A172 (cell line): ENCODE measurements at regions not wholly inside any gene's neighbourhood (a gene's known extent, or its start where the extent isn't known, plus 50 kb on each side); places are given as distances from the start of the nearest gene placed in this dataset.
"Not testable (repeated sequence)": the region's sequence is repeated elsewhere in the genome, so short reads cannot be mapped to it uniquely, and the experiment has no call there.

Source experiments
- DNase-seq: peaks from one replicate; pipeline ENCODE4 v3.0.0-alpha.2; 2015; ENCODE audit warnings: low spot score

DNA sequence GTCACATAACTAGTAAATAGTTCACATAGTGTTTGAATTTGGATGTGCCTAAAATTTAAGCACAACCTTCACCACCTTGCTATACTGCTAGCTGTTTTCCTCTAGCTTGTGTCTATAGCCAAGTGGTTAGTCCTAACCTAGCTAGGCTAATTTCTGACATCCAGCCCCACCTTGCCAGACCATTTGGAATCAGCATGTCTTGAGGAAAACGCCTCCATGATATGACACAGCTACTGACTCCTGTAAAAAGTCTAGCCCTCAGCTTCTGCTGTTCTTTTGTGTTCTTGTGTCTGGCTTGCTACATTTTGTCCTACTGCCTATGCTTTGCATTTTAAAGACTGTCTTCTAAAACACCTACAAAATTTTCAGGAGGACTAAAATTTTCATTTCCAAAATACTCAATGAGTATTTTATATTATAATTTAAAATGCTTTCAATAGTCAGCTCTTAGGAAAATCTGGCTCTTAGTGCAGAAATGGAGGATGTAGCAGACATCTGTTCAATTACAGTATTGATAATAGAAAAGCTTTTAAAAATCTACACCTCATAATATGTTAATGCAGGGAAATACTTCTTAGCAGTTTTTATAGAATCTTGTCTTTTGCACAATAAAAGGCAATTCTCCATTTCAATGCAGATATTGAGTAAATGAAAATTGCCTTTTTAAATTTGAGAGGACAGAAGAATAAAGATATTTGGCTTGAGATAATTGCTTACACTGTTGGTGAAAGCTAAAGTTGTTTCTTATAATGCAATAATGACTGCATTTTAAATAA is 160.8 kb upstream of the APP start:
- no peak for DNase-seq

DNA sequence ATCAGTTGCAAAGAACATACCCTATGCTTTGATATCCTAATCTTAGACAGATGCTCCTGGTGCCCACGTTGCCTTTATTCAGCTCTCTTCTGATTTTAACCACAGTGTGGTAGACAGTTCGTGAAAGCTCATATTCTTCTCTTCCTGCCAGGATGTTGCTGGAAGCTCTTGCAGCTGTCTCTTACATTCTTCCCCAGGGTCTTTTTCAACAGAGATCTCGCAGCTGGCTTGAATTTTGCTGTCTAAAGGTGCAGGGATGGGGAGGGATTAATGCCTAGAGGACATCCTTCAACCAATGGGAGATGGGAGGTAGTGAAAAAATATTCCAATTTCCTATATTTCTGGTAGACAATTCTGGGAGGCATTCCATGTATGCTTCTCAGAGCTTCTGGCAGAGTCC is 150.0 kb upstream of the APP start:
- DNase-seq, result no peak

DNA sequence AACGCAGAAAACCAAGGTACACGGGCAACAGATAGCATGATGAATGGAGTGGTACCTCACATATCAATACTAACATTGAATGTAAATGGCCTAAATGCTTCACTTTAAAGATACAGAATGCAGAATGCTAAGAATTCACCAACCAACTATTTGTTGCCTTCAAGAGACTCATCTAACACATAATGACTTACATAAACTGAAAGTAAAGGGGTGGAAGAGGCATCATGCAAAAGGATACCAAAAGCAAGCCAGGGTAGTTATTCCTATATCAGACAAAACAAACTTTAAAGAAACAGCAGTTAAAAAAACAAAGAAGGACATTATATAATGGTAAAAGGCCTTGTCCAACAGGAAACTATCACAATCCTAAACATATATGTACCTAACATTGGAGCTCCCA is 137.1 kb upstream of the APP start:
- DNase-seq, result no peak

GRCh38 chr21:26297851-26298250 is 127.3 kb upstream of the APP start:
- no peak for DNase-seq

GRCh38 chr21:26293141-26293946 is 122.8 kb upstream of the APP start:
- no peak for DNase-seq

- DNase-seq, result no peak
Observed at GRCh38 chr21:26288026-26288425, 117.5 kb upstream of the APP start.

GRCh38 chr21:26284531-26284930 is 114.0 kb upstream of the APP start:
- no peak for DNase-seq

GRCh38 chr21:26282058-26282457 is 111.5 kb upstream of the APP start:
- no peak for DNase-seq

GRCh38 chr21:26281506-26281905 is 110.9 kb upstream of the APP start:
- DNase-seq, result no peak

- DNase-seq, result no peak
Observed at GRCh38 chr21:26280775-26281174, 110.2 kb upstream of the APP start.

- DNase-seq, result no peak
Observed at GRCh38 chr21:26280148-26280547, 109.6 kb upstream of the APP start.

DNA sequence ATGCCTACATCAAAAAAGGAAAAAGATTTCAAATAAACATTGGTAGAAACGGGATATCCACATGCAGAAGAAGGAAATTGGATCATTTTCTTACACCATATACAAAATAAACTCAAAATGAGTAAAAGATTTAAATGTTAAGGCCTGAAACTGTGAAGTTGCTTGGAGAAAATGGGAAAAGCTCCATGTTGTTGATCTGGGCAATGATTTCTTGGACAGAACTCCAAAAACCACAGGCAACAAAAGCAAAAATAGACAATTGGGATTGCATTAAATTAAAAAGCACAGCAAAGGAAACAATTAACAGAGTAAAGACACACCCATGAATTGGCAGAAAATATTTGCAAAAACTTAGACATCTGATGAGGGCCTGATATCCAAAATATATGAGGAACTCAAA is 105.2 kb upstream of the APP start:
- DNase-seq, result no peak

GRCh38 chr21:26273686-26274313 is 103.2 kb upstream of the APP start:
- no peak for DNase-seq

DNA sequence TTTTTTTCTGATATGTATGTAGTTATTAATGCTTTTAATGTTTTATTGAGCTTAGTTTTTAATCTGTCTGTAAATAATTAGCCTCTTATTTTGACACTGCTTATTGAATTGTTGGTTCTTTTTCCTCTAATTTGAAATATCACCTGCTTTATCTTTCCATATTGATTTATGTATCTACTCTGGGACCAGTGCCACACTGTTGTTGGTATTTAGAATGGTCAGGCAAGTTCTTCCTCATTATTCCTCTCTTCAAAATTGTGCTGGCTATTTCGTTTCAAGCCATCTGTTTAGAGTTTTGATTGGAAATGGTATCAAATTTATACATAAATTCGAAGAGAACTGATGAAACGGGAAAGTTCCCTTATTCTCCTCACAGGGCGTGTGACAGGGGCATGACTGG is 96.8 kb upstream of the APP start:
- no peak for DNase-seq

GRCh38 chr21:26246073-26246472 is 75.5 kb upstream of the APP start:
- DNase-seq, result no peak

GRCh38 chr21:26245428-26245827 is 74.9 kb upstream of the APP start:
- no peak for DNase-seq

- DNase-seq, result no peak
Observed at GRCh38 chr21:26238646-26239045, 68.1 kb upstream of the APP start.

- no peak for DNase-seq
Observed at GRCh38 chr21:26236281-26236680, 65.7 kb upstream of the APP start.

DNA sequence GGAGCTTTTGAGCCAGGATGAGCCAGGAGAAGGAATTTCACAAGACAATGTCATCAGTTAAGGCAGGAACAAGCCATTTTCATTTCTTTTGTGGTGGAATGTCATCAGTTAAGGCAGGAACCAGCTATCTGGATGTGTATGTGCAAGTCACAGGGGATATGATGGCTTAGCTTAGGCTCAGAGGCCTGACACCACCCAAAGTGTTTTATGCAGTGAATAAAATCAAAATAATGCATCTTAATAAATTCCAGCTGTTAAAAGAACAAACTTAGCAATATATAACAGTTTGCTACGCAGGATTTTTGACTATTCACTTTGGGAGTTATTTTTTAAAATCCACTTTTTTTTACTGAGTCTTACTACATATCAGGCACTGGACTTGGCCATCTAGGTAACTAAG is 62.7 kb upstream of the APP start:
- DNase-seq, result not testable (repeated sequence)

- peak; percentile 26 for DNase-seq
Observed at GRCh38 chr21:26232491-26232890, 61.9 kb upstream of the APP start.

DNA sequence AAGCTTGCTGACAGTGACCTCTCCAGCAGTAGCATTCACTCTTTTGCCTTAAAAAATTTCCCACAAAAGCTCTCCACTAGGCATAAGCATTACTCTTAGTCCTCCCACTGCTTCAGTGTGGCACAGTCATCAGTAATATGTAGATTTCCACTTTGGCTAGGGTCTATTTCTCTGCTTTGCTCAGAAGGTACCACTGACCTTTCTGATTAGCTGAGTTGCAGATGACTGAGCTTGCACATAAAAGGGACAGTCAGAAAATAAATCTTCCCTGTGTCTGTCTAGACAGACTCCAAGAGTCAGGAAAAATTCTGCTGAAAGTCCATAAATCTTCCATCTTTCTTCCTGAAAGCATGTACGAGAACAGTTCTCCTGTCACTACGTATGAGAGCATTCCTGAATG is 56.6 kb upstream of the APP start:
- no peak for DNase-seq

- no peak for DNase-seq
Observed at GRCh38 chr21:26226724-26227123, 56.2 kb upstream of the APP start.

GRCh38 chr21:26225046-26225445 is 54.5 kb upstream of the APP start:
- DNase-seq, result no peak
